Esophagus muscularis mucosa (tissue), 3 donors: ENCODE measurements at regions not wholly inside any gene's neighbourhood (a gene's known extent, or its start where the extent isn't known, plus 50 kb on each side); places are given as distances from the start of the nearest gene placed in this dataset.

ENCODE experiments used
- POLR2A ChIP-seq: fragments of 450-650 bp; IDR thresholded peaks from one replicate; pipeline ENCODE4 v1.6.1; 2017; ENCODE audit warnings: antibody characterized with exemption, moderate library complexity, mild to moderate bottlenecking, low read depth
- TF ChIP-seq, protein P1 (sequence below), 3 experiments: fragments of 200-600 bp in 2 of 3; fragments of 450-650 bp in 1 of 3; sonication (generic) in 2 of 3; IDR thresholded peaks; one replicate each; pipeline ENCODE4 v1.5.1; 2017 to 2019; ENCODE audit warnings: antibody characterized with exemption in 3 of 3, mild to moderate bottlenecking in 2 of 3, moderate library complexity in 1 of 3

DNA sequence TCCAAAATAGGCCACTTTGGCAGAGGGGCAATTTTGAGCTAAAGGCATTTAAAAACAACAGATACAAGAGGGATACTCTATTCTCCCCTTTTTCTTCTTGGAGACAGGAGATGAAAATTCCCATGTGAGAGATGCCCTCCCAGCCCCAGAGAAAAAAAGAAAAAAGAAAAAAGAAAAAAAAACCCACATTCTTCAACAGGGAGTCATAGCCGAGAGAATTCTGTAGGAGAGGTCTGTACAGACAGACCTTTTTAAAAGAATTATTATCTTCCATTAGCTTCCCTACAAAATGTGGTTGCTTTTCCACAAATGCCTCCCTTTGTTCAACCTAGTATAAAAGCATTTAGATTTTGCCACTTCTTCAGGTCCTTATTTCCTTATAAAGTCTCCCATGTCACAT lies 89.9 kb downstream of the SPCS3 start:
- TF ChIP-seq, protein P1, sequence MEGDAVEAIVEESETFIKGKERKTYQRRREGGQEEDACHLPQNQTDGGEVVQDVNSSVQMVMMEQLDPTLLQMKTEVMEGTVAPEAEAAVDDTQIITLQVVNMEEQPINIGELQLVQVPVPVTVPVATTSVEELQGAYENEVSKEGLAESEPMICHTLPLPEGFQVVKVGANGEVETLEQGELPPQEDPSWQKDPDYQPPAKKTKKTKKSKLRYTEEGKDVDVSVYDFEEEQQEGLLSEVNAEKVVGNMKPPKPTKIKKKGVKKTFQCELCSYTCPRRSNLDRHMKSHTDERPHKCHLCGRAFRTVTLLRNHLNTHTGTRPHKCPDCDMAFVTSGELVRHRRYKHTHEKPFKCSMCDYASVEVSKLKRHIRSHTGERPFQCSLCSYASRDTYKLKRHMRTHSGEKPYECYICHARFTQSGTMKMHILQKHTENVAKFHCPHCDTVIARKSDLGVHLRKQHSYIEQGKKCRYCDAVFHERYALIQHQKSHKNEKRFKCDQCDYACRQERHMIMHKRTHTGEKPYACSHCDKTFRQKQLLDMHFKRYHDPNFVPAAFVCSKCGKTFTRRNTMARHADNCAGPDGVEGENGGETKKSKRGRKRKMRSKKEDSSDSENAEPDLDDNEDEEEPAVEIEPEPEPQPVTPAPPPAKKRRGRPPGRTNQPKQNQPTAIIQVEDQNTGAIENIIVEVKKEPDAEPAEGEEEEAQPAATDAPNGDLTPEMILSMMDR (IDR thresholded peaks at IDR 0.05) = no peak
- no peak for TF ChIP-seq POLR2A
